Ishikawa (cell line): ENCODE measurements at regions not wholly inside any gene's neighbourhood (a gene's known extent, or its start where the extent isn't known, plus 50 kb on each side); places are given as distances from the start of the nearest gene placed in this dataset.
A peak's percentile ranks its signal among the peaks of the same experiment; 100 is the strongest.

Source experiments
- CEBPB ChIP-seq: IDR thresholded peaks from 2 replicates; pipeline ENCODE4 v1.6.1; 2012
- CREB1 ChIP-seq: IDR thresholded peaks from 2 replicates; pipeline ENCODE4 v1.6.1; 2012; ENCODE audit warnings: low read depth
- EGR1 ChIP-seq: IDR thresholded peaks from 2 replicates; pipeline ENCODE4 v1.6.1; 2012
- EP300 ChIP-seq: IDR thresholded peaks from 2 replicates; pipeline ENCODE4 v1.6.1; 2012; ENCODE audit warnings: borderline replicate concordance
- FOXM1 ChIP-seq: IDR thresholded peaks from 2 replicates; pipeline ENCODE4 v1.6.1; 2012; ENCODE audit warnings: low read depth, borderline replicate concordance
- NFIC ChIP-seq: IDR thresholded peaks from 2 replicates; pipeline ENCODE4 v1.6.1; 2012
- RAD21 ChIP-seq: IDR thresholded peaks from 2 replicates; pipeline ENCODE4 v1.6.1; 2012; ENCODE audit warnings: low read depth
- REST ChIP-seq: IDR thresholded peaks from 2 replicates; pipeline ENCODE4 v1.6.1; 2012; ENCODE audit warnings: low read depth, mild to moderate bottlenecking
- TAF1 ChIP-seq: IDR thresholded peaks from 2 replicates; pipeline ENCODE4 v1.6.1; 2012; ENCODE audit warnings: low read depth, mild to moderate bottlenecking
- TCF12 ChIP-seq: IDR thresholded peaks from 2 replicates; pipeline ENCODE4 v1.6.1; 2012; ENCODE audit warnings: low read depth
- TEAD4 ChIP-seq: IDR thresholded peaks from 2 replicates; pipeline ENCODE4 v1.6.1; 2012
- YY1 ChIP-seq: IDR thresholded peaks from 2 replicates; pipeline ENCODE4 v1.6.1; 2012; ENCODE audit warnings: low read depth
- ZBTB7A ChIP-seq: IDR thresholded peaks from 2 replicates; pipeline ENCODE4 v1.6.1; 2012; ENCODE audit warnings: low read depth
- TF ChIP-seq, protein P1 (sequence below): IDR thresholded peaks from 2 replicates; pipeline ENCODE4 v1.6.1; 2012
- TF ChIP-seq, protein P2 (sequence below): IDR thresholded peaks from 2 replicates; pipeline ENCODE4 v1.6.1; 2012

DNA sequence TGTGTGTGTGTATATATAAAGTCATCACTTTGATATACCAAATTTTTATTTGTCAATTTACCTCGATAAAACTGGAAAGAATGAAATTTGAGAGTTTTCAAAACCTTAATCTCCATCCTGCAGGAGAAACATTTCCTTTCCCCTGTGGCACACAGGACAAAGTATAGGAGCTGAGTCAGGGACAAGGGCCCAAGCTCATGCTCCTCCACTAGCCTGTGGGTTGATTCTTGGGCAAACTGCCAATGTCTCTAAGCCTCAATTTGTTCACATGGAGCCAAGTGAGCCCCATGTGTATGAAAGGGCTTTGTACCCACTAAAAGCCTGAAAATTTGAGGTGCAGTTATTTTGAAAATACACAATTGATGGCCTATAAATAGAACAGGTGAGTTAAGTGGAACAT is 60.3 kb upstream of the IL6 start:
- TF ChIP-seq NFIC: peak; percentile 50
- no peak for TF ChIP-seq CREB1
- TF ChIP-seq EGR1: no peak
- no peak for TF ChIP-seq RAD21
- TF ChIP-seq EP300: no peak
- no peak for TF ChIP-seq TCF12
- no peak for TF ChIP-seq CEBPB
- TF ChIP-seq, protein P1, sequence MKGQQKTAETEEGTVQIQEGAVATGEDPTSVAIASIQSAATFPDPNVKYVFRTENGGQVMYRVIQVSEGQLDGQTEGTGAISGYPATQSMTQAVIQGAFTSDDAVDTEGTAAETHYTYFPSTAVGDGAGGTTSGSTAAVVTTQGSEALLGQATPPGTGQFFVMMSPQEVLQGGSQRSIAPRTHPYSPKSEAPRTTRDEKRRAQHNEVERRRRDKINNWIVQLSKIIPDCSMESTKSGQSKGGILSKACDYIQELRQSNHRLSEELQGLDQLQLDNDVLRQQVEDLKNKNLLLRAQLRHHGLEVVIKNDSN: no peak

DNA sequence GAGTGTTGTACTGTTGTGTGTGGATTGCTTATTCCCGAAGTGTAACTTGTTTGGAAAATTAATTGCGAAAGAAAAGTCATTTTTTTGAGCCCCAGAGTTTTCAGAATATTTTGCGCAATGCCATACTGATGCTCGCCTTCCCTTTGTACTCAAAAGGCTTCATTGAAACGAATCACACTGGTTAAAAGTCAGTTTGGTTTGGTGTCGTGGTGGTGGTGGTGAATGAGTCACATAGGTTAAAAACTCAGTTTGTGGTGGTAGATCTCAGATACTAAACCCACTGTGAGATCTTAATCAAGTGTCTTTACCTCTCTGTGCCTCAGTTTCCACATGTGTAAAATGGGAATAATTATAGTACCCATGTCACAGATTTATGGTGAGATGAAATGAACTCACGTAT is 61.1 kb upstream of the IL6 start:
- TF ChIP-seq NFIC (no peak), TAF1 (no peak), ZBTB7A (no peak)

DNA sequence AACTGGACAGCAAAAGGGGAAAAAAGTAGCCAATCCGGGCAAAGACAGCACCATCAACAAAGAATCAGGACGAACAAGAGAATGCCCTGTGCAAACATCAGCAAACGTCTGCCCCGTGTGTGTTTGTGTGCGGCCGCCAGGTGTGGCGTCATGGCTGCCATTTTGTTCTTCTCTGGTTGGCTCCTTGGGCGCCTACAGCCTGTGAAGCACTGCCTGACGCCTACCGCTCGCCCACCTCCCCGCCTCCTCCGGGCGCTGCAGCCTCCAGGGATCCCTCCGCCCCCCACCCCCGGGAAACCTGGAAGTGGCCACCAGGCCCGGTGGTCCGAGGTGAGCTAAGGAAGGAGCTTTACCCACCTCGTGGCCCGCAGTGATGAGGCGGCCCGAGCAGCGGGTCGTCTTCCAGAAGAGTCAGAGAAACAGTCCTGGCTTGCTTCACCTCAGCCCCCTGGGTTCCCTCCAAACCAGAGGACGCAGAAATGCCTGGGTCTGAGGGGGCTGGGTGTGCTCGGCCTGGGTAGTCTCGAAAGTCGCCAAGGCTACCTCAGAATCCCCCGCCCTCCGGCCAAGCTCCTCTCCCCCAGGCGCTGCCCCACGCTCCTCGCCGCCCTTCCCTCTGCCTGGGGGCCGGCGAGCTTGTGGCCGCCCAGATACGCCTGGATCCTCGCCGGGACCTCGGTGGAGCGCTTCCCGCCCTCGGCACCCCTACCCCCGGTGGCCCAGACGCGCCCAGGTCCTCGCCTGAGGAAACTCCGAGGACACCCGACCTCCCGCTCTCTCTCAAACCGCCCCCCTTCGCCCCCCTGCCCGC is 61.8 kb upstream of the IL6 start:
- TF ChIP-seq, protein P1: no peak
- TF ChIP-seq TAF1: no peak
- no peak for TF ChIP-seq YY1
- no peak for TF ChIP-seq EP300
- no peak for TF ChIP-seq CEBPB
- TF ChIP-seq, protein P2, sequence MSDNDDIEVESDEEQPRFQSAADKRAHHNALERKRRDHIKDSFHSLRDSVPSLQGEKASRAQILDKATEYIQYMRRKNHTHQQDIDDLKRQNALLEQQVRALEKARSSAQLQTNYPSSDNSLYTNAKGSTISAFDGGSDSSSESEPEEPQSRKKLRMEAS: no peak
- TF ChIP-seq REST: no peak
- no peak for TF ChIP-seq TCF12

DNA sequence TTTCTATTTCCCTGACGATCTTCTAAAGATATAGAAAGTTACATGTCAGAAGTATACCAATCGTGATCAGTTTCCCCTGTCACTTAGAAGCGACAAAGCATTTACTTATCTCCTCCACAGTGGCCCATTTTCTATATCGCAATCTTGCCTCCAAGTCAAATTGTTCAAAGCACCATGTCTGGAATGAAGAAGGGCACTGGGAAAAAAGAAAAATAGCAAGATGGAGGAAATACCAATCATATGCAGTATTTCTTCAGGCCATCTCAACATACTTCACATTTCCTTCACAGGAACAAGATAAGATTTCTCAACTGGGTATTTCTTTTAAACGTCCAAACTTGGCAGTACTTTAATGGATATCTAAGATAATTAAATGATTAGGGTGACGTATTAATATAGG is 63.3 kb upstream of the IL6 start:
- TF ChIP-seq REST (no peak), YY1 (no peak), TCF12 (no peak)
- TF ChIP-seq, protein P1: no peak

- no peak for TF ChIP-seq CREB1
- no peak for TF ChIP-seq CEBPB
Measured at GRCh38 chr7:22663357-22663718, 63.7 kb upstream of the IL6 start.

GRCh38 chr7:22662556-22663356 is 64.2 kb upstream of the IL6 start:
- no peak for TF ChIP-seq TEAD4
- TF ChIP-seq RAD21: no peak
- TF ChIP-seq, protein P2: no peak
- no peak for TF ChIP-seq YY1
- TF ChIP-seq CREB1: no peak

DNA sequence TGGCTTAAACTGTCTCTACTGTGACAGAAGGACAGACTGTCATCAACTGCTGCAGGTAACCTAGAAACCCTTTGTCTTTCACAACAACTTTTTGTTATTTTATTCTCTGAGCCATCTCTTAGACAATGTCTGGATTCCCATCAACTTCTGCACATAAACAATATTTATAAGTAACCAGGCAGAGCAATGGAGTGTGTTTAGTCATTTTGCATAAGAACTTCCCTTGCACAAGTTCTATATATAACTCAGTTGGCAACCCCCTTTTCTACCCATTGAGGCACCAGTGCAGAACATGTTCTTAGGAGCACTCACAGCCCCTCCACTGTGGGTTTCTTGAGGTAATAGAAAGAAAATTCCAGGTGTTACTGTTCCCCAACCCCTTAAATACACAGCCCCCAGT is 65.0 kb upstream of the IL6 start:
- no peak for TF ChIP-seq FOXM1
- no peak for TF ChIP-seq EP300
- TF ChIP-seq ZBTB7A: no peak
- no peak for TF ChIP-seq EGR1
- TF ChIP-seq, protein P2: no peak
- TF ChIP-seq, protein P1: no peak
- TF ChIP-seq YY1: no peak
- no peak for TF ChIP-seq NFIC
- no peak for TF ChIP-seq TAF1
- TF ChIP-seq CEBPB: no peak
- no peak for TF ChIP-seq REST
- no peak for TF ChIP-seq RAD21
- no peak for TF ChIP-seq CREB1
- no peak for TF ChIP-seq TCF12
- TF ChIP-seq TEAD4: no peak
